HG03457 (cell line): ENCODE measurements at regions not wholly inside any gene's neighbourhood (a gene's known extent, or its start where the extent isn't known, plus 50 kb on each side); places are given as distances from the start of the nearest gene placed in this dataset.

ENCODE experiments used
- ATAC-seq: cut with Tn5 transposase; IDR thresholded peaks from one replicate; pipeline ENCODE4 v1.9.1; 2021; ENCODE audit warnings: moderate number of reproducible peaks; ENCODE audit not compliant: unreplicated experiment

DNA sequence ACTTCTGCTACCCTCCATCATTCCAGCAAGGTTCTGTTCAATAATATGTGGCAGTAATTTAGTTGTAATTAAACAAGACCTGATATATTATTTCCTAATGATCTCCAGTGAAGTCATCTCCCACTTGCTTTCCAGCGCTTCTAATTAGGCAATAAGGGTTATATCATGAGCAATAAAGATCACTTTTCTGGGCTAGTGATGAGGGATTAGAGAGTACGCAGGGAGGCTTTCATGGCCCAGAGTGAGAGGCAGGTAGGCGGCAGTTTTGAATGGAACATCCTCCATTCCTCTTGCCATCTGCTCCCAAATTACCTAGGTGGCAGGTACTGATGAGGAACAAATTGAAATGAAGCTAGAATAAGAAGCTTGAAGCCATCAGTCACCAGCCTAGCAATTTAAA is 358.1 kb upstream of the SYT4 start:
- ATAC-seq, result no peak

GRCh38 chr18:43642727-43643330 is 365.5 kb upstream of the SYT4 start:
- ATAC-seq, result no peak

- ATAC-seq, result no peak
Observed at GRCh38 chr18:43648002-43648401, 370.7 kb upstream of the SYT4 start.

DNA sequence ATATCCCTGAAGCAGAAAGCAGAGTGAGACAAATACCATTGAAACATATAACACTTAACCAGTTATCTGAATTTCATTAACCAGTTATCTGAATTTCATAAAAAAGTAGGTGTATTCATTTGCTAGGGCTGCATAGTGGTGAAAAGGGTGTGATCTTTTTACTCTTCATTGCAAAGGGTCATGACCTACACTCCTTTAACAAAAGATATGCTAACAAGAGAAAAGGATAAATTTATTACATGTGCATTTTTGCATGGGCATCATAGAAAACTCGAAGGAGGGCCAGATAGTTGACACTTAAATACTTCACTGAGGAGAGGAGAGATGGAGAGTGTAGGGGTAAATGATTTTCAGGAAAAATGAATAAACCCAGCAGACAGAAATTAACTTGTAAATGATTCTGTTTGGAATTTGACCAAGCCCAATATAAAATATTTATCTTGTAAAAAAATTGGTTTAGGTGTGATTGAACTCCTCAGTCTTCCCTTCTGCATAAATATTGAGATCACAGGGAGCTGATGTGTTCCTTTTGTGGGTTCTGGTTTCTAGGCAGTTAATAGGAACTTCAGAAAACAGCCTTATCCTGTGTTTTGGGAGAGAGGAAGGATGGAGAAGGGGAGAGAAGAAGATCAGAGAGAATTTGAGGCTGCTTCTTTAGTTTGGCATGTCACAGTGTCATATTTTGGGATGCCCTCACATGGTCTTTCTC is 372.5 kb upstream of the SYT4 start:
- no peak for ATAC-seq

- ATAC-seq, result no peak
Observed at GRCh38 chr18:43650426-43650825, 373.1 kb upstream of the SYT4 start.

DNA sequence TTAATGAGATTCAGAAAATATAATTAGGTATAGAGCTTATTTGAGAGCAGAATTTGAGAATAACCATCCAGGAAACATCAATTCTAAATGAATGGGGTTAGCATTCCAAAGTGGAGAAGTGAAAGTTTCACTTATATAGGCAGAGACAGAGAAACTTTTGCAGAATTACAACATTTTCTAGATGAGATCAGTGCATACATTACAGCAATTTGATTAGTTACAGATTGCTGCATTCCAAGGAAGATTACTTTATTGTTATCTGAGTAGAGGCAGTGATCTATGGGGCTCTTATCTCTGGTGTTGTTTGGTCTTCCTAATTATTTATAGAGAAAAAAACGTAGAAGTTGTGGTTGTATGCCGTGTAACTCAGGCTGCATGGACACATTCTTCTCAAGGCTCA is 373.8 kb upstream of the SYT4 start:
- no peak for ATAC-seq

DNA sequence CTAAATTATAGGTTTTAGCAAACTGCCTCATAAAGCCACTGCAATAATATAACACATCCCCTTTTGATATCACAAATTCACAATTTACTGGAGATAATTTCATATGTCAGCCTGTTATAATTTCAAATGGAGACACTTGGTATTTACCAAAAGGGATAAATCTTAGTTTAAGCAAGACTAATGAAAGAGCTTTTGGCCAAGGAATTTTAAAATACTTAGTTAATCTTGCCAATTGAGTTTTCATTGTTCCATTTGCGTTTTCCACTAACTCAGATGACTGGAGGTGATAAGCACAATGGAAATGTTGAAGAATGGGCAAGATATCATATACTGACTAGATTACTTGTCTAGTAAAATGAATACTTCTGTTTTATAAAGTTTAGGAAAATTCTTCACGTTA is 379.3 kb upstream of the SYT4 start:
- ATAC-seq, result no peak

DNA sequence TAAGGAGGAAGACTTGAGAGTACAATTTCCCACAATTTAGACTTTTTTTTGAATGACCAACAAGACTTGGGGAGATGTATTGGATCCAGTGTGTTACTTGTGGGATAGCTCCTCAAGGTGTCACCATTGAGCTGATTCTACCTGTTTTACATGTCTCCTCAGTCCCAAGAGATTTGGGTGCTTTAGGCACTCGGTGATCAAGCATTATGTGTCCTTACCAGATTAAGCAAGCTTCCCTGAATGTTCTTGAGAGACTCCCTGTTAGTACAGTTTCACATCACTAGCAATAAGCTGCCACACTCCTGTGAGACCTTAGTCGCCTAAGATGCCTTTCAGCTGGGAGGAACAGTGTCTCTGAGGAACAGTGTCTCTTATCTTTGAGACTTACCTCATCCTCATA is 384.3 kb upstream of the SYT4 start:
- peak; percentile 80 for ATAC-seq

DNA sequence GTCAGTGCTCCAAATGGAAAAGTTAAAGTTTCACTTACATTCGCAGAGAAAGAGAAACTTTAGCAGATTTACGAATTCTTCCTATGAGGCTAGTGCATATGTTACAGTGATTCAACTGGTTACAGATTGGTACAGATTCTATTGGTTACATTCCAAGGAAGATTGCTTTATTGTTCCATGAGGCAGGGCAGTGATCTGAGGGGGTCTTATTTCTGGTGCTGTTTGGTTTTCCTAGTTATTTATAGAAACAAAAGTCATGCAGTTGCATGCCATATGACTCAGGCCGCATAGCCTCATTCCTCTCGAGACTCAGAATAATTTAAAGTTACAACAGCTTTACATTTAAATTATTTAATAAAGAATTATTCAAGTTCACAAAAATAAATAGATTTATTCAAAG is 385.4 kb upstream of the SYT4 start:
- no peak for ATAC-seq

DNA sequence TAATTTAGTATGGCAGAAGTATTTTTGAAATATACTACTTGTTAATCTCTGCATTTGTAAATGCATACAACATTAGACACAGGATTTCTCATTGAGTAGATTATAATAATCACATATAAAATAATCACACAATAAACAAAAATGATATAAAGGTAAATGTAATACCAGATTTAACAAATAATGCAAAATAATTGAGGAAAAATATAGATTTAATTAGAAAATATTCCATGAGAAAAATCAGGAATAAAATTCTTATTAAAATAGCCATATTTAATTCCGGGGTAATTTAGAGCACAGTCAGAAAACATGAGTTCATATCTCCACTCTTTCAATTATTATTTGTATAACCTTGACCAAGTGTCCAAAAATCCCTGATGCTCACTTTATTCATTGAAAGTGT is 385.9 kb upstream of the SYT4 start:
- no peak for ATAC-seq

DNA sequence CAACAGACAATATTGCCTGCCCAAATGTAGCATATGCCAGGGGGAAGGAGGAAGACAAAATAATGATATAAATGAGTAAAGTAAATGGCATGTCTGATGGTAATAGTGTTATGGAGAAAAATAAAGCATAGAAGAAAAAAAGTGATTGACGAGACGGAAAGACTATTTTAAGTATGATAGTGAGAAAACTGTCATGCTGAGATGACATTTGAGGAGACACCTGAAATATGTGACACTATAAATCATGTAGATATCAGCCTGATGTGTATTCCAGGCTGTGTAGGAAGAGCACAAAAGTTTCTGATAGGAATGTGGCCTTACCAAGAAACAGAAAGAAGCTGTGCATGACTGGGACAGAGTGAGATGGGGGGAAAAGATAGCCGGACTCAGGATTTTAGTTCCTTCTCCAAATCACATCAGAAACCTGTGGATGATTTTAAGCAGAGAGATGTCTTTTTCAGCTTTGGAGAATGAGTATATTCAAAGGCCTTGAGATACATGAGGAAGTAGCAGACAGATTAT is 387.3 kb upstream of the SYT4 start:
- no peak for ATAC-seq

DNA sequence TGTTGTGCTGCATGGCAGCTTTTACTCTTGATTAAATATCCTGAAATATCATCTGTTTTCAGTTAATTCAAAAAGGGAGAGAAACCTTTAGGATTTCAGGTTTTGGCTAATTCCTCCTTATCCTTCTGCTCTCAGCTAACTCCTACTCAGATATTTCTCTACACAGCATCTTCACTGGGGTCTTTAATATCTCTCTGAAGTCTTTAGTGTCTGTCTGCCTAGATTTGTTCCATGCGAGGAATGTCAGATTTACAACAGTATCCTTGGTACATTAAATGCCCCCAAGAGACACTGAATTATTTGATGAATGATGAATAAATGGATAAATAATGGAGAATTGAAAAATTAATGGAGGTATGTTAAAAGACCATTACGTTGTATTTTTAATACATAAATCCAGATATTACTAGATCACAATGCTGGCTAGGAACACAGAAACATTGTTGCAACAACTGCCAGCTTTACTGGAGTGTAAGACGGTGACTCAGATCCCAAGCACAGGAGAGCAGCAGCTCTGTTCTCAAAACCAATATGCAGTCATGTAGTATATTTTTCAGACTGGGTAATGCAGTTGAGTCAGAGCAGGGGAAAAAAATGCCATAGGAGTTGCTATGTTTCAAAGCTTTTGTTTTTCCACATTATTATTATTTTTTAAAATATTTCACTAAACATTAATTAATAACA is 388.0 kb upstream of the SYT4 start:
- ATAC-seq, result no peak

DNA sequence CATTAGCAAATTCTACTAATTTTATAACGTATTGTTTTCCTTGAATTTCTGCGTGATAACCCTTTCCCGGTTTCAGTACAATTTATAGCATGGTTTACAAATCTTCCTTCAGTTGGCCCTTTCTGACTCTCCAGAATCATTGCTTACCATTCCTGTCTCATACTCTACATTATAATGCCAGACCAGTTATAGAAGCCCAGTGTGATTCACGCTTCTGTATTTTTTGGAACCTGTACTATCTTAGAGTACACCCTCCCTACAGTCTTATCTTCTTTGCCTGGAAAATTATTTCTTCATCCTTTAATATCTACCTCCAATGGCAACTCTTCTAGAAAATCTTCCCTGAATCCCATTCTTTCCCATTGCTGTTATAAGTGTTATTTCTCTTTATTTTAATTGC is 391.6 kb upstream of the SYT4 start:
- no peak for ATAC-seq

GRCh38 chr18:43671431-43671830 is 394.1 kb upstream of the SYT4 start:
- ATAC-seq, result no peak

DNA sequence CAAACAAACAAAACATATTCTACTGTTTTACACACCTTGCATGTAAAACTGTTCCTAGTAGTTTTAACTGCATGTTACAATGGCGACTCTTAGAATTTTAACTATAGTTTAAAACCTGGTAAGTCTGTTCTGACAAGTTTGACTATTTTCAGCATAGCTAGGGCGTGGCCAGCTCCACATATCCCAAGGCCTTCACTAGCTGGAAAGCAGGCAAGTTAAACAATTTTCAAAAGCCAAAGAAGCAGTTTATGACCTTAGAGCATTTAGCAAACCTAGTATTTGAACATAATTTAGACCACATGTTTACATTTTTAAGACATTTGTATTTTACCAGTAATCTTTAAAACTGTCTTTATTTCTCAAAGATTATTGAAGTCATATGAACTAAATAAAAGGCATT is 402.8 kb upstream of the SYT4 start:
- no peak for ATAC-seq

DNA sequence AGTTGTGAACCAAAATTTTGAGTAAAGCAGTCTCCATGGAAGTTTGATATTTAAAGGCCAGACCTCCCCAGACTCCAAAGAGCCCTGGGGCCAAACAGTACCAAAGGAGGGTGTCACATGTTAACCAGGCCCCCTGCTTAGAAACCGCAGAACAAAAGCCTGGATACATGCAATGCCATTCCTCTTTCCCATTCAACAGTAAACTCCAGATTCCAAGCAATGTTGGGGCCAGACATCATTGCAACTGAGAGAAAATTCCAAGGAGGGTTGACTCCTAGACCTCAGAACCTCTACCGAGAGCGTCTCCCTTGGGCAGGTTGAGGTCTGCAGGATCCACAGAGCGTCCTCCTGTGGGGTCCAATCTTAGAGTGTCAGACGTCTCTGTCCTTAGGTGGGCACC is 404.4 kb upstream of the SYT4 start:
- ATAC-seq, result no peak

- ATAC-seq, result no peak
Observed at GRCh38 chr18:43682196-43682595, 404.9 kb upstream of the SYT4 start.

- no peak for ATAC-seq
Observed at GRCh38 chr18:43686709-43687108, 409.4 kb upstream of the SYT4 start.

- no peak for ATAC-seq
Observed at GRCh38 chr18:43692099-43692690, 414.9 kb upstream of the SYT4 start.

GRCh38 chr18:43702399-43702798 is 425.1 kb upstream of the SYT4 start:
- no peak for ATAC-seq

DNA sequence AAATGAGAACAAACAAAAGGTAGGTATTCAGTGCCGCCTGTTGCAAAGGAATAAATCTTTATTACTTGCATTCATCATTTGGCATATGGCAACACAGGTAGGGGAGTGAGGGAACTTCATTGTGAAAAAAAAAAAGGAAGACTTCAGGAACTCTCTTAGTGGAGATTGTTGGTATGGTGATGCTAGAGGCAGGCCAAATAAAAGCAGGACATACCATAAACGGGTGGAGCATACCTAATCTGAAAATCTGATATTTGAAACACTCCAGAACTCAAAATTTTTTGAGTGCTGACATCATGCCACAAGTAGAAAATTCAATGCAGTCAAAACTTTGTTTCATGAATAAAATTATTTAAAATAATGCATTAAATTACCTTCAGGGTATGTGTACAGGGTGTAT is 425.8 kb upstream of the SYT4 start:
- ATAC-seq, result no peak

DNA sequence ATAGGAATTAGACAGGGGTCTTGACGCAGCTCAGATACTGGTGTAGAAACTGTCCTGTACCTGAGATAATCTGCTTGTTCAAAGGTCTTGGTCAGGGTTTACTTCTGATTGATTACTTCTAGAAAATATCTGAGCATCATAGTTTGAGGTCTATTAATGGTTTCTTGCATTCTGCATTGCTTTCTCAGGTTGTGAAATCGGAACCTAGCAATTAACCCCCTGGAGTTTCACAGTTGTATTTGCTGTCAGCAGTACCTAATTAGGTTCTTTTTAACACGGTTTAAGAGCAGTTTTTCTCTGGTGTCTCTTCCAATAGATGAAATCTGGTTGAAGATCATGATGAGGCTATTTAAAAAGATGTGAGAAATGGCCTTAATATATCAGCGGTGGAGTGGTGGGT is 428.6 kb upstream of the SYT4 start:
- no peak for ATAC-seq
